ENCODE measurements at regions not wholly inside any gene's neighbourhood (a gene's known extent, or its start where the extent isn't known, plus 50 kb on each side); places are given as distances from the start of the nearest gene placed in this dataset.

GRCh38 chr13:22447132-22447886 is 733.5 kb upstream of the SGCG start:
- ChIA-PET CTCF (no interaction called here), POLR2A (ENCODE audit: unreplicated experiment) (no interaction called here)
- Histone ChIP-seq H3K9me3 (ENCODE audit: low read length) (no peaks in the 10 kb centered on the region), H3K79me2 (ENCODE audit: low read length) (no peaks in the 10 kb centered on the region), H3K27me3 (ENCODE audit: low read length) (no peaks in the 10 kb centered on the region), H3F3A (ENCODE audit: low read length, unreplicated experiment) (no peaks in the 10 kb centered on the region), H3K27ac (ENCODE audit: low read length) (no peak overlapping the region), H3K4me1 (ENCODE audit: insufficient read depth, low read length) (no peaks in the 10 kb centered on the region), H3K36me3 (ENCODE audit: low read depth, low read length) (no peaks in the 10 kb centered on the region), H3K9ac (ENCODE audit: low read length) (no peak overlapping the region), H3K4me3 (ENCODE audit: low read length) (no peak overlapping the region), H4K20me1 (ENCODE audit: low read length) (no peaks in the 10 kb centered on the region), H2AFZ (ENCODE audit: low read length) (no peak overlapping the region), H3K4me2 (ENCODE audit: low read length) (no peak overlapping the region), H3K9me2 (replicated peaks; ENCODE audit: low read length) (no peaks in the 10 kb centered on the region)
- TF ChIP-seq EZH2phosphoT487 (IDR thresholded peaks at IDR 0.05; ENCODE audit: borderline replicate concordance, low read length) (no peak), EZH2 (IDR thresholded peaks at IDR 0.05; ENCODE audit: low read length, unreplicated experiment) (no peak)
- TF ChIP-seq, protein P1, sequence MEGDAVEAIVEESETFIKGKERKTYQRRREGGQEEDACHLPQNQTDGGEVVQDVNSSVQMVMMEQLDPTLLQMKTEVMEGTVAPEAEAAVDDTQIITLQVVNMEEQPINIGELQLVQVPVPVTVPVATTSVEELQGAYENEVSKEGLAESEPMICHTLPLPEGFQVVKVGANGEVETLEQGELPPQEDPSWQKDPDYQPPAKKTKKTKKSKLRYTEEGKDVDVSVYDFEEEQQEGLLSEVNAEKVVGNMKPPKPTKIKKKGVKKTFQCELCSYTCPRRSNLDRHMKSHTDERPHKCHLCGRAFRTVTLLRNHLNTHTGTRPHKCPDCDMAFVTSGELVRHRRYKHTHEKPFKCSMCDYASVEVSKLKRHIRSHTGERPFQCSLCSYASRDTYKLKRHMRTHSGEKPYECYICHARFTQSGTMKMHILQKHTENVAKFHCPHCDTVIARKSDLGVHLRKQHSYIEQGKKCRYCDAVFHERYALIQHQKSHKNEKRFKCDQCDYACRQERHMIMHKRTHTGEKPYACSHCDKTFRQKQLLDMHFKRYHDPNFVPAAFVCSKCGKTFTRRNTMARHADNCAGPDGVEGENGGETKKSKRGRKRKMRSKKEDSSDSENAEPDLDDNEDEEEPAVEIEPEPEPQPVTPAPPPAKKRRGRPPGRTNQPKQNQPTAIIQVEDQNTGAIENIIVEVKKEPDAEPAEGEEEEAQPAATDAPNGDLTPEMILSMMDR (conservative IDR thresholded peaks at IDR 0.05; ENCODE audit: low read depth, low read length) = no peak
- BruUV-seq (replicated peaks) = no TSS peak
- intact Hi-C loops (cut with micrococcal nuclease) = no loop called here
- ATAC-seq = no peak
- no peak for DNase-seq

GRCh38 chr13:22449251-22449650 is 731.5 kb upstream of the SGCG start:
- no peak overlapping the region for H3K9ac ChIP-seq (ENCODE audit: low read length)
- TF ChIP-seq EZH2phosphoT487 (IDR thresholded peaks at IDR 0.05; ENCODE audit: borderline replicate concordance, low read length) (no peak), EZH2 (IDR thresholded peaks at IDR 0.05; ENCODE audit: low read length, unreplicated experiment) (no peak)
- TF ChIP-seq, protein P1 (conservative IDR thresholded peaks at IDR 0.05; ENCODE audit: low read depth, low read length) = no peak
- intact Hi-C loops (cut with micrococcal nuclease) = no loop called here
- H3K27me3 ChIP-seq (ENCODE audit: low read length) = no peaks in the 10 kb centered on the region
- H3K27ac ChIP-seq (ENCODE audit: low read length) = no peak overlapping the region
- ATAC-seq (no peak), DNase-seq (no peak)
- H3K4me3 ChIP-seq (ENCODE audit: low read length) = no peak overlapping the region
- no peak overlapping the region for H2AFZ ChIP-seq (ENCODE audit: low read length)
- no peaks in the 10 kb centered on the region for H3K79me2 ChIP-seq (ENCODE audit: low read length)
- ChIA-PET CTCF (no interaction called here), POLR2A (ENCODE audit: unreplicated experiment) (no interaction called here)
- H4K20me1 ChIP-seq (ENCODE audit: low read length) = no peaks in the 10 kb centered on the region
- BruUV-seq (replicated peaks) = no TSS peak
- no peaks in the 10 kb centered on the region for H3K9me2 ChIP-seq (replicated peaks; ENCODE audit: low read length)
- no peaks in the 10 kb centered on the region for H3K36me3 ChIP-seq (ENCODE audit: low read depth, low read length)
- no peaks in the 10 kb centered on the region for H3K9me3 ChIP-seq (ENCODE audit: low read length)
- H3F3A ChIP-seq (ENCODE audit: low read length, unreplicated experiment) = no peaks in the 10 kb centered on the region
- no peak overlapping the region for H3K4me2 ChIP-seq (ENCODE audit: low read length)
- no peaks in the 10 kb centered on the region for H3K4me1 ChIP-seq (ENCODE audit: insufficient read depth, low read length)

DNA sequence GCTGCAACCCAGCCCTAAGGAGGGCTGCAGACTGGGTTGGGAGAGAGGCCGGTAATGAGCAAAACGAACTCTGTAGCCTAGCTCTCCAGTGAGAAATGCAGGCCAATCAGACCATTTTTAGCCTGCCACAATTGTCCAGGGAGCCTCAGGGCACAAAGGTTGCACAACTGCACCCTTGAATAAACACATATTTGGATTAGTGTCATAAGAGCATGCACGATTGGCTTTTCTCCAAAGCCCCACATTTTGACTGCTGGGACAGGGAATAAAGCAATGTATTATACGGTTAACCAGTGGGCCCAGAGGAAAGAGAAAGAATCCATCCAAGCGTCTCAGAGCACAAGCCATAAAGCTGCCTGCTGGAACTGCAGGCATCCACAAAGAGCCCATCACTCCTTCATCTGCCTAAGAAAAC is 729.4 kb upstream of the SGCG start:
- H3K4me3 ChIP-seq (ENCODE audit: low read length) = no peak overlapping the region
- no peak for TF ChIP-seq EZH2 (IDR thresholded peaks at IDR 0.05; ENCODE audit: low read length, unreplicated experiment)
- TF ChIP-seq, protein P1 (conservative IDR thresholded peaks at IDR 0.05; ENCODE audit: low read depth, low read length) = no peak
- TF ChIP-seq EZH2phosphoT487 (IDR thresholded peaks at IDR 0.05; ENCODE audit: borderline replicate concordance, low read length) = no peak
- H2AFZ ChIP-seq (ENCODE audit: low read length) = no peak overlapping the region
- POLR2A ChIA-PET (ENCODE audit: unreplicated experiment) = no interaction called here
- H4K20me1 ChIP-seq (ENCODE audit: low read length) = no peaks in the 10 kb centered on the region
- no peak overlapping the region for H3K4me2 ChIP-seq (ENCODE audit: low read length)
- no peak overlapping the region for H3K9ac ChIP-seq (ENCODE audit: low read length)
- intact Hi-C loops (cut with micrococcal nuclease) = no loop called here
- no peaks in the 10 kb centered on the region for H3F3A ChIP-seq (ENCODE audit: low read length, unreplicated experiment)
- BruUV-seq (replicated peaks) = no TSS peak
- H3K36me3 ChIP-seq (ENCODE audit: low read depth, low read length) = no peaks in the 10 kb centered on the region
- no peaks in the 10 kb centered on the region for H3K9me3 ChIP-seq (ENCODE audit: low read length)
- ATAC-seq (no peak), DNase-seq (no peak)
- H3K27ac ChIP-seq (ENCODE audit: low read length) = no peak overlapping the region
- no peaks in the 10 kb centered on the region for H3K4me1 ChIP-seq (ENCODE audit: insufficient read depth, low read length)
- CTCF ChIA-PET = no interaction called here
- H3K79me2 ChIP-seq (ENCODE audit: low read length) = no peaks in the 10 kb centered on the region
- H3K9me2 ChIP-seq (replicated peaks; ENCODE audit: low read length) = no peaks in the 10 kb centered on the region
- H3K27me3 ChIP-seq (ENCODE audit: low read length) = no peaks in the 10 kb centered on the region
